ENCODE measurements at regions not wholly inside any gene's neighbourhood (a gene's known extent, or its start where the extent isn't known, plus 50 kb on each side); places are given as distances from the start of the nearest gene placed in this dataset.

DNA sequence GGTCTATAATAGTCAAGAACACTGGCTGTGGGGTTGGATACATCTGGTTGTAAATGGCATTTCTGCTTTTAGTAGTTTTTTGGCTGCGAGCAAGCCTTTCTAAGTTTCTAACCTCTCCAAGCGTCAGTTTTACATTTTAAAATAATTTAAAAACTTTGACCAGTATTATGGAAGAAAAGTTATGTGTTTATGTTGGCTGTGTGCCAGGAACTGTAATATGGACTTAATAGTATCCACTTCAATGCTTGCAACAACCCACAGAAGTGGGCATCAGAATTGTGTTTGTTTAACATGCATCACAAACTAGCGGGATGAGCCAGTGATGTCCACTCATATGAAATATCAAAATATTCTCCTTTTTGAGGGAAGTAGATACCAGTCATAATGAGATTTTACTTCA, 844.2 kb downstream of the JRKL start:
- in situ Hi-C loops (cut with MboI; ENCODE audit: low sequenced_read_pairs): no loop called here

DNA sequence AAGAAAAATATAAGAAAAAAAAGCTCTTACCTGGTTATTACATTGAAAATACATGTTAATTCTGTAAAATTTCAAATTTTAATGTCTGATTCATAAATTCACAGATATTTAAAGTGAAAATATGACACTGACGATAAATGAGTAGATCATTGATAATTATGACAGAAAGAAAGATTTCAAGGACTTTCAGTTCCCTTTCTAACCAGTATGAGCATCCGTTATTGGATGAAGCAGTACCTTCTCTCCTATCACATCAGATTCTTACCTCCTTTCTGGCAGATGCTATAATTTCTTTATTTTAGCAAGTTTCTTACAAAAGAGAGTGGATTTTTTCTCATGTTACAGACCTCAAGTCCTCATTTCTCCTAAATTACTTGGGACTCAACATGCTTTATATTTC, 847.3 kb downstream of the JRKL start:
- in situ Hi-C loops (cut with MboI; ENCODE audit: low sequenced_read_pairs): no loop called here

GRCh38 chr11:97247601-97248000, 857.8 kb downstream of the JRKL start:
- in situ Hi-C loops (cut with MboI; ENCODE audit: low sequenced_read_pairs): no loop called here

- in situ Hi-C loops (cut with MboI; ENCODE audit: low sequenced_read_pairs): no loop called here
These were observed 865.0 kb downstream of the JRKL start for GRCh38 chr11:97254790-97255189.

- in situ Hi-C loops (cut with MboI; ENCODE audit: low sequenced_read_pairs): no loop called here
These were observed 869.6 kb downstream of the JRKL start for GRCh38 chr11:97259434-97259833.

DNA sequence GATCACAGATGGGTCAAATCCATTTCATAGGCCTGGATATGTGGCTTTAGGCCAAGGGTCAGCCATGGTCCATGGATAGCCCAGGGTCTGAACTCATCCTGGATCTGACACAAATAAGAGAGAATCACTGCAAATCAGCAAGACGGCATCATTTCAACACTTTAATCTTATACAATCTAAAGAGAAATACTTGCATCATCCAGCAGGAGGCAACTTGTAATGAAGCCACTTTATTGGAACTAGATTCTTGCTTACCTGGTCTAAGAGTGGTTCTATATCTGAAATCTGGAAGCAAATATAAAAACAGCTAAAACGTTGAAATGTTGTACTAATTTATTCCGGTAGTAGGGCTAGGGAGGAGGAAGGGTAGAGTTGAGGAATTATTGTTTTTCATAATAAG, 870.1 kb downstream of the JRKL start:
- in situ Hi-C loops (cut with MboI; ENCODE audit: low sequenced_read_pairs): no loop called here

- in situ Hi-C loops (cut with MboI; ENCODE audit: low sequenced_read_pairs): no loop called here
These were observed 873.5 kb downstream of the JRKL start for GRCh38 chr11:97263183-97263858.

GRCh38 chr11:97269527-97269926, 879.7 kb downstream of the JRKL start:
- in situ Hi-C loops (cut with MboI; ENCODE audit: low sequenced_read_pairs): no loop called here

- in situ Hi-C loops (cut with MboI; ENCODE audit: low sequenced_read_pairs): no loop called here
These were observed 889.5 kb downstream of the JRKL start for GRCh38 chr11:97279341-97279740.

- in situ Hi-C loops (cut with MboI; ENCODE audit: low sequenced_read_pairs): no loop called here
These were observed 890.5 kb downstream of the JRKL start for GRCh38 chr11:97280347-97280746.

GRCh38 chr11:97289823-97290222, 900.0 kb downstream of the JRKL start:
- in situ Hi-C loops (cut with MboI; ENCODE audit: low sequenced_read_pairs): no loop called here

DNA sequence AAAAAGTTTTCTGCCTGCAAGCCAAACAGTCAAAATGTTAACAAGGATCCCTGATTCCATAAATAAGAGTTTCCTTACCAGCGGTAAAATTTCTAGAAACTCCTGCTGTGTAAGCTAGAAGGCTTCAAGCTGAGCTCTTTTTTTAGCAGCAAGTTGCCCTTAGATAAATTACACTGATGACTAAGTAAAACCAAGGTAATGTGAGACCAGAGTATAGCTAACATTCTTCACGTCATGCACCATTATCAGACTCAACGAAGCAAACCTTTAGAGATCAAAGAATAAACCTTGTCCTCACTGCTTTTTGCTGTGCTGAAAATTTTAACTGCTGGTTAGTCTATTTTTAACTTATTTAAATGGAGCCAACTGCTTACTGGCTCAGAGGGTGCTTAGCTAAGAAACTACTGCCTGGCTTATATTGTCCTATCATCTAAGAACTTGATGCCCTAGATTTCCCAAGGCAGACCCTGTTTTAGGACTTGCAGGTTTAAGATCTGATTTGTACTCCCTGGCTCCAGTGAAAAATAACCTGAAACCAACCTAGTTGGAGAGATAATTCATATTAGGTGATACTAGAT, 900.7 kb downstream of the JRKL start:
- in situ Hi-C loops (cut with MboI; ENCODE audit: low sequenced_read_pairs): no loop called here

GRCh38 chr11:97296301-97296700, 906.5 kb downstream of the JRKL start:
- in situ Hi-C loops (cut with MboI; ENCODE audit: low sequenced_read_pairs): no loop called here

GRCh38 chr11:97309291-97309690, 919.5 kb downstream of the JRKL start:
- in situ Hi-C loops (cut with MboI; ENCODE audit: low sequenced_read_pairs): no loop called here

- in situ Hi-C loops (cut with MboI; ENCODE audit: low sequenced_read_pairs): no loop called here
These were observed 935.9 kb downstream of the JRKL start for GRCh38 chr11:97325693-97326092.

DNA sequence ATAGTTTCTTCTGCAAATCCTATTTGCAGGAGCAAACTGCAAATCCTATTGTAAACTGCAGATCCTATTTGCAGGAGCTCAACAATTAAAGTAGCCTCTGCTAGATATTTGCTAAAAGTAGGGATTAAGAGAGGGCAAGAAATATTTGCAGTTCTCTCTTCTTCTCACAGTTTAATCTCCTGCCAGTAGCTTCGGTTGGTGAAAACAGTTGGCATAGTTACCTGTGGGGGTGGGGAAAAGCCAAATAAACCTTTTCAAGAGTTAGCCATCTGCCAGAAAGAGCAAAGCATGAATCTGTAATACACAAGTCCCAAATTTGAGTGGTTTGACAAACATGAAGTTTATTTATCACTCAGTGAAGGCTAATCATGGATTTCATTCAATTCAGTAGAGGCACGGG, 942.5 kb downstream of the JRKL start:
- in situ Hi-C loops (cut with MboI; ENCODE audit: low sequenced_read_pairs): no loop called here

DNA sequence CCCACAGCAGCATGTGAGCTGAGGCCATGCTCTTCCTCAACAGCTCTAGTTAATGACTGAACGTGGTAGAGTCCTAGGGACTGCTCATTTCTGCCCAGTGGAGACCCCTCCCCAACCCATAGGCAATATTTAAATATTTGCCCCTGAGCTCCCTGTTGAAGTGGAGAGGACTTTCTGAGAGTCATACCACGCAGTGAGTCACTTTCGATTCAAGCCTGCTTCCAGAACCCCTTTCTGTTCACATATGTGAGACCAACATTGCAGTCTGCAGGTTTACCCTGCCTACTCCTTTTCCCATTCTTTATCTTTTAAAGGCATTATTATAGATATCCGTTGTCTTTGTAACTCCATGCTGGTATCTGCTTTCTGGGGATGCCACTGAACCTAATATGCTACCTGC, 946.3 kb downstream of the JRKL start:
- in situ Hi-C loops (cut with MboI; ENCODE audit: low sequenced_read_pairs): no loop called here

- in situ Hi-C loops (cut with MboI; ENCODE audit: low sequenced_read_pairs): no loop called here
These were observed 955.2 kb downstream of the JRKL start for GRCh38 chr11:97345032-97345431.

GRCh38 chr11:97349201-97349600, 959.4 kb downstream of the JRKL start:
- in situ Hi-C loops (cut with MboI; ENCODE audit: low sequenced_read_pairs): no loop called here

DNA sequence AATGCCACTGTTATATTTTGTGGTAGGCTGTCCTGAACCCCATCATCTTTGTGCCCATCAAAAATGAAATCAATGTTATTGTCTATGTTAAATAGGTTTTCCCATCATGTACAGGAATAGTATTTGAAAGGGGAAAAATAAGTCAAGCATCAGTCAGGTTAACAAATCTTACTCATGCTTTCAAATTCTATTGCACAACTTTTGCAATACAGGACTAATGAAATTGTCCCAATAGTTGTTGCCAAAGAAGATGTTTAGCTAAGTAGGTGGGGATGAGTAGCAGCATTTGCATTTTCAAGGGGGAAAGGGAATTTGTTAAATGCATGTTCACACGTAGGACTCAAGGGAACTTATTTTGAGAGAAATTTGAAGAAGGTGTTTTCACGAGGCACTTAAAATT, 962.1 kb downstream of the JRKL start:
- in situ Hi-C loops (cut with MboI; ENCODE audit: low sequenced_read_pairs): no loop called here

DNA sequence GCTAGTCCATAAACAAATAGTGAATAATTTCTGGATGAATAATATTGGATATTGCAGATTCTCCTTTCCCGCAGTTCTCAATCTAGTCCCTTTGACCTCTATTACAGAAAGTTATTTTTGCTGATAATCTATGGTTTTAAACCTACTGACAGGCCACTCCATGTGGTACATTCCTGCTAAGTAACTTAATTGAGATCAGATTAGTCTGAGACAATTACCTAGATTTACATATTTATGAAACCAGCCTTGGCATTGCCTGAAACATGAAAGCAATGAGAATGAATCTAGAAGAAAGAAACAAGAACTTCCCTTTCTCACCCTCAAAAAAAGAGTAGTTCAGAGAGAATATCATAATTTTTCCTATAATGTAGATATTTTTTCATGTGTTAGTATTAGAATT, 964.2 kb downstream of the JRKL start:
- in situ Hi-C loops (cut with MboI; ENCODE audit: low sequenced_read_pairs): no loop called here

DNA sequence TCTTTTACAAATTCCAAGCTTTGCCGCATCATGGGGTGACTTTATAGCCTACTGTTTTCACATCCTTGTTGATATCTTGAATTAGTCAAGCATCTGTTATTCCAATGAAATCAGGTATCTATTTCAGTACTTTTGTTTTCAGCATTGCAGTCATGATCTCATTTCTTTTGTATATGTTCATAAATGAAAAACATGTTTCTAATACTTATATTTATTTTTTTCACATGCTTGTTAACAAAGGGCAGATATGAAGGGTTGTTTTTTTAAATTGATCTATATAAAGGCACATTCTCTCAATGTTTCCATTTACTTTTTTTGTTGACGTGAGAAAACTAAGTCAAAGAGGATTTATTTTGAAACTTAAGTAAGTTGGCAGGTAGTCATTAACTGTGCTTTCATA, 964.8 kb downstream of the JRKL start:
- in situ Hi-C loops (cut with MboI; ENCODE audit: low sequenced_read_pairs): no loop called here

- in situ Hi-C loops (cut with MboI; ENCODE audit: low sequenced_read_pairs): no loop called here
These were observed 965.4 kb downstream of the JRKL start for GRCh38 chr11:97355230-97355629.

Measured in HL-60/S4 treated with phorbol 12-myristate 13-acetate at 8.2 ng/mL for 4 days and 3 days (cell line).